Spleen (tissue), 7 donors: ENCODE measurements at regions not wholly inside any gene's neighbourhood (a gene's known extent, or its start where the extent isn't known, plus 50 kb on each side); places are given as distances from the start of the nearest gene placed in this dataset.

Experiments used
- CTCF ChIP-seq, 11 experiments: fragments of 200-600 bp in 7 of 11; fragments of 450-650 bp in 4 of 11; sonication (generic) in 4 of 11; IDR thresholded peaks in 8 of 11; conservative IDR thresholded peaks in 3 of 11; 1 replicate in 7 of 11; 2 replicates in 4 of 11; pipeline versions ENCODE4 v1.4.0 to v1.8.0; 2016 to 2021; ENCODE audit warnings: antibody characterized with exemption in 11 of 11, inconsistent platforms in 4 of 11, mild to moderate bottlenecking in 1 of 11
- POLR2A ChIP-seq, 3 donors: fragments of 450-650 bp; IDR thresholded peaks; one replicate each; pipeline ENCODE4 v1.5.1; 2017; ENCODE audit warnings: antibody characterized with exemption in 3 of 3, mild to moderate bottlenecking in 1 of 3
- POLR2AphosphoS5 ChIP-seq, 3 donors: sonication (generic); formaldehyde crosslinking; IDR thresholded peaks; one replicate each; pipeline ENCODE4 v1.5.1; 2017; ENCODE audit warnings: antibody characterized with exemption in 3 of 3
- donor health status: DM: no; HTN: no; CAD: no; lungs with moderate emphysema.
- donor health status: DM: no; HTN: no; CAD: no.
- donor health status: DM: no; HTN: no; CAD: no.

DNA sequence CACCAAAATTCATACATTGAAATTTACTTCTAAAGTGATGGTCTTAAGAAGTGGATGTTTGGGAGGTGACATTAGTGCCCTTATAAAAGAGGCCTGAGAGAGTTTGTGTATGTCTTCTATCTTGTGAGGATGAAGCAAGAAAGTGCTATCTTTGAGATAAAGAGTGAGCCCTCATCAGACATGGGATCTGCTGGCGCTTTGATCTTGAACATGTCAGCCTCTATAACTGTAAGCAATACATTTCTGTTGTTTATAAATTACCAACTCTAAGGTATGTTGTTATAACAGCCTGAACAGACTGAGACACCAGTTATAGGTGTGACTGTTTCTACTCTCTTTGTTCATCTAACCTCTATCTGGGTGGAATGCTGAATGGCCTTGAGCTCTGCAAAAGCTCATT is 54.5 kb upstream of the SETBP1 start:
- no peak for TF ChIP-seq POLR2A (IDR thresholded peaks at IDR 0.05)
- no peak for TF ChIP-seq CTCF (IDR thresholded peaks at IDR 0.05 in 8 of 11, conservative IDR thresholded peaks at IDR 0.05 in 3 of 11)
- no peak for TF ChIP-seq POLR2AphosphoS5 (IDR thresholded peaks at IDR 0.05)
